Sigmoid colon (tissue), 4 donors: ENCODE measurements at regions not wholly inside any gene's neighbourhood (a gene's known extent, or its start where the extent isn't known, plus 50 kb on each side); places are given as distances from the start of the nearest gene placed in this dataset.

ENCODE experiments used
- EP300 ChIP-seq, 4 donors: sonication (generic); formaldehyde crosslinking; IDR thresholded peaks; one replicate each; pipeline ENCODE4 v1.6.1; 2017; ENCODE audit warnings: antibody characterized with exemption in 4 of 4
- POLR2A ChIP-seq, 2 donors: fragments of 450-650 bp; IDR thresholded peaks; one replicate each; pipeline ENCODE4 v1.6.1; 2016; ENCODE audit warnings: antibody characterized with exemption in 2 of 2, mild to moderate bottlenecking in 2 of 2, moderate library complexity in 2 of 2
- POLR2AphosphoS5 ChIP-seq, 4 donors: sonication (generic); formaldehyde crosslinking; IDR thresholded peaks; one replicate each; pipeline ENCODE4 v1.6.1; 2017; ENCODE audit warnings: antibody characterized with exemption in 4 of 4
- TF ChIP-seq, protein P1 (sequence below), 4 experiments: fragments of 450-650 bp in 3 of 4; fragments of 200-600 bp in 1 of 4; IDR thresholded peaks; one replicate each; pipeline ENCODE4 v1.5.1; 2016 to 2019; ENCODE audit warnings: antibody characterized with exemption in 4 of 4, mild to moderate bottlenecking in 3 of 4, moderate library complexity in 2 of 4

DNA sequence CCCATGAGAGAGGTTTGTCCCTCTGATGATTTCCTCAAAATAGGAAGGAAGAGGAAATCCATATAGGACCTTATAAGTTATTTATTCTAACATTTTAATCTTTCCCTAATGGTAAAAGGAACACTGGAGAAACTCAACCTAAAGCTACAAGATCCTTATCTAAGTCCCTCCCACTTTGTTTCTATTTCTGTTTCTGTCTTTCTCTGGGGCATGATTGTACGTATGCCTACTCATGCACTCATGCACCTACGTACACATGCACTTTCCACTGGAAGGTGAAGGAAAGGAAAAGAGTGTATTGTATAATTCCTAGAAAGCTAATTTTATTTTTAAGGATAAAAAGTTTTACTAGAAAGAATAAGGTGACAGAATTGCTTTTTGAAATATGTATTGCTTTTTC lies 125.0 kb downstream of the RAB38 start:
- TF ChIP-seq, protein P1, sequence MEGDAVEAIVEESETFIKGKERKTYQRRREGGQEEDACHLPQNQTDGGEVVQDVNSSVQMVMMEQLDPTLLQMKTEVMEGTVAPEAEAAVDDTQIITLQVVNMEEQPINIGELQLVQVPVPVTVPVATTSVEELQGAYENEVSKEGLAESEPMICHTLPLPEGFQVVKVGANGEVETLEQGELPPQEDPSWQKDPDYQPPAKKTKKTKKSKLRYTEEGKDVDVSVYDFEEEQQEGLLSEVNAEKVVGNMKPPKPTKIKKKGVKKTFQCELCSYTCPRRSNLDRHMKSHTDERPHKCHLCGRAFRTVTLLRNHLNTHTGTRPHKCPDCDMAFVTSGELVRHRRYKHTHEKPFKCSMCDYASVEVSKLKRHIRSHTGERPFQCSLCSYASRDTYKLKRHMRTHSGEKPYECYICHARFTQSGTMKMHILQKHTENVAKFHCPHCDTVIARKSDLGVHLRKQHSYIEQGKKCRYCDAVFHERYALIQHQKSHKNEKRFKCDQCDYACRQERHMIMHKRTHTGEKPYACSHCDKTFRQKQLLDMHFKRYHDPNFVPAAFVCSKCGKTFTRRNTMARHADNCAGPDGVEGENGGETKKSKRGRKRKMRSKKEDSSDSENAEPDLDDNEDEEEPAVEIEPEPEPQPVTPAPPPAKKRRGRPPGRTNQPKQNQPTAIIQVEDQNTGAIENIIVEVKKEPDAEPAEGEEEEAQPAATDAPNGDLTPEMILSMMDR (IDR thresholded peaks at IDR 0.05) = no peak
- TF ChIP-seq POLR2A (IDR thresholded peaks at IDR 0.05) (no peak), EP300 (IDR thresholded peaks at IDR 0.05) (no peak), POLR2AphosphoS5 (IDR thresholded peaks at IDR 0.05) (no peak)
